ENCODE measurements at regions not wholly inside any gene's neighbourhood (a gene's known extent, or its start where the extent isn't known, plus 50 kb on each side); places are given as distances from the start of the nearest gene placed in this dataset.

DNA sequence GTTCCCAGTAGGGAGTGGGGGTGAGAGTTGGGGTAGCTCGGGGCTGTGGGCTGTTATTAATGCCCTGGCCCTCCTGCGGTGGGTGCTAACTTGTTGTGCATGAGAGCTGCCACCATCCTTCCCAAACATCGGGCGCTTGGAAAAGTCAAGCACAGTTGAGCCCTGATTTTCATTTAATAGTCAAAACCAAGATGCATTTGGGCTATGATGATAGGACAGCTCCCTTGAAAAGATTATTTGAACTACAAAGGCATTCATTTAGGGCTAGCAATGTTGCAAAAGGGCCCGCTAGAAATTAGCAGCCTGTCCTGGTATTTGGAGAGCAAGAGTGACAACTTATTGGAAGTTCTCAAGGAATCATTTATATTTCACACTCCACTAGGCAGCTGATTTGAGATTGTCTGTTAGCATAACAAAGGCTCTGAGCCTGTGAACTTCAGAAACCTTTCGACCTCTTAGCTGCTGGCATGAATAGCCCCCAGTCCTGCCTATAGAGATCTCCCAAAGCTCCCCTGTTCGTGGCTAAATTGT lies 128.2 kb upstream of the TMEM161B start (continued):
- TF ChIP-seq, protein P1, sequence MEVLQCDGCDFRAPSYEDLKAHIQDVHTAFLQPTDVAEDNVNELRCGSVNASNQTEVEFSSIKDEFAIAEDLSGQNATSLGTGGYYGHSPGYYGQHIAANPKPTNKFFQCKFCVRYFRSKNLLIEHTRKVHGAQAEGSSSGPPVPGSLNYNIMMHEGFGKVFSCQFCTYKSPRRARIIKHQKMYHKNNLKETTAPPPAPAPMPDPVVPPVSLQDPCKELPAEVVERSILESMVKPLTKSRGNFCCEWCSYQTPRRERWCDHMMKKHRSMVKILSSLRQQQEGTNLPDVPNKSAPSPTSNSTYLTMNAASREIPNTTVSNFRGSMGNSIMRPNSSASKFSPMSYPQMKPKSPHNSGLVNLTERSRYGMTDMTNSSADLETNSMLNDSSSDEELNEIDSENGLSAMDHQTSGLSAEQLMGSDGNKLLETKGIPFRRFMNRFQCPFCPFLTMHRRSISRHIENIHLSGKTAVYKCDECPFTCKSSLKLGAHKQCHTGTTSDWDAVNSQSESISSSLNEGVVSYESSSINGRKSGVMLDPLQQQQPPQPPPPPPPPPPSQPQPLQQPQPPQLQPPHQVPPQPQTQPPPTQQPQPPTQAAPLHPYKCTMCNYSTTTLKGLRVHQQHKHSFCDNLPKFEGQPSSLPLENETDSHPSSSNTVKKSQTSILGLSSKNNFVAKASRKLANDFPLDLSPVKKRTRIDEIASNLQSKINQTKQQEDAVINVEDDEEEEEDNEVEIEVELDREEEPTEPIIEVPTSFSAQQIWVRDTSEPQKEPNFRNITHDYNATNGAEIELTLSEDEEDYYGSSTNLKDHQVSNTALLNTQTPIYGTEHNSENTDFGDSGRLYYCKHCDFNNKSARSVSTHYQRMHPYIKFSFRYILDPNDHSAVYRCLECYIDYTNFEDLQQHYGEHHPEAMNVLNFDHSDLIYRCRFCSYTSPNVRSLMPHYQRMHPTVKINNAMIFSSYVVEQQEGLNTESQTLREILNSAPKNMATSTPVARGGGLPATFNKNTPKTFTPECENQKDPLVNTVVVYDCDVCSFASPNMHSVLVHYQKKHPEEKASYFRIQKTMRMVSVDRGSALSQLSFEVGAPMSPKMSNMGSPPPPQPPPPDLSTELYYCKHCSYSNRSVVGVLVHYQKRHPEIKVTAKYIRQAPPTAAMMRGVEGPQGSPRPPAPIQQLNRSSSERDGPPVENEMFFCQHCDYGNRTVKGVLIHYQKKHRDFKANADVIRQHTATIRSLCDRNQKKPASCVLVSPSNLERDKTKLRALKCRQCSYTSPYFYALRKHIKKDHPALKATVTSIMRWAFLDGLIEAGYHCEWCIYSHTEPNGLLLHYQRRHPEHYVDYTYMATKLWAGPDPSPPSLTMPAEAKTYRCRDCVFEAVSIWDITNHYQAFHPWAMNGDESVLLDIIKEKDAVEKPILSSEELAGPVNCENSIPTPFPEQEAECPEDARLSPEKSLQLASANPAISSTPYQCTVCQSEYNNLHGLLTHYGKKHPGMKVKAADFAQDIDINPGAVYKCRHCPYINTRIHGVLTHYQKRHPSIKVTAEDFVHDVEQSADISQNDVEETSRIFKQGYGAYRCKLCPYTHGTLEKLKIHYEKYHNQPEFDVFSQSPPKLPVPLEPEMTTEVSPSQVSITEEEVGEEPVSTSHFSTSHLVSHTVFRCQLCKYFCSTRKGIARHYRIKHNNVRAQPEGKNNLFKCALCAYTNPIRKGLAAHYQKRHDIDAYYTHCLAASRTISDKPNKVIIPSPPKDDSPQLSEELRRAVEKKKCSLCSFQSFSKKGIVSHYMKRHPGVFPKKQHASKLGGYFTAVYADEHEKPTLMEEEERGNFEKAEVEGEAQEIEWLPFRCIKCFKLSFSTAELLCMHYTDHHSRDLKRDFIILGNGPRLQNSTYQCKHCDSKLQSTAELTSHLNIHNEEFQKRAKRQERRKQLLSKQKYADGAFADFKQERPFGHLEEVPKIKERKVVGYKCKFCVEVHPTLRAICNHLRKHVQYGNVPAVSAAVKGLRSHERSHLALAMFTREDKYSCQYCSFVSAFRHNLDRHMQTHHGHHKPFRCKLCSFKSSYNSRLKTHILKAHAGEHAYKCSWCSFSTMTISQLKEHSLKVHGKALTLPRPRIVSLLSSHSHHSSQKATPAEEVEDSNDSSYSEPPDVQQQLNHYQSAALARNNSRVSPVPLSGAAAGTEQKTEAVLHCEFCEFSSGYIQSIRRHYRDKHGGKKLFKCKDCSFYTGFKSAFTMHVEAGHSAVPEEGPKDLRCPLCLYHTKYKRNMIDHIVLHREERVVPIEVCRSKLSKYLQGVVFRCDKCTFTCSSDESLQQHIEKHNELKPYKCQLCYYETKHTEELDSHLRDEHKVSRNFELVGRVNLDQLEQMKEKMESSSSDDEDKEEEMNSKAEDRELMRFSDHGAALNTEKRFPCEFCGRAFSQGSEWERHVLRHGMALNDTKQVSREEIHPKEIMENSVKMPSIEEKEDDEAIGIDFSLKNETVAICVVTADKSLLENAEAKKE (CRISPR knock-in tag; IDR thresholded peaks at IDR 0.05): no peak
- no peak for TF ChIP-seq NANOG (IDR thresholded peaks at IDR 0.05; ENCODE audit: borderline replicate concordance)
- no peak for TF ChIP-seq CREB1 (CRISPR knock-in tag; IDR thresholded peaks at IDR 0.05; ENCODE audit: low read depth)
- no peak for TF ChIP-seq POLR2AphosphoS5 (IDR thresholded peaks at IDR 0.05; ENCODE audit: low read depth)
- TF ChIP-seq STAT1 (IDR thresholded peaks at IDR 0.05; ENCODE audit: unreplicated experiment): no peak
- TF ChIP-seq ZNF114 (CRISPR knock-in tag; IDR thresholded peaks at IDR 0.05): no peak
- TF ChIP-seq, protein P2, sequence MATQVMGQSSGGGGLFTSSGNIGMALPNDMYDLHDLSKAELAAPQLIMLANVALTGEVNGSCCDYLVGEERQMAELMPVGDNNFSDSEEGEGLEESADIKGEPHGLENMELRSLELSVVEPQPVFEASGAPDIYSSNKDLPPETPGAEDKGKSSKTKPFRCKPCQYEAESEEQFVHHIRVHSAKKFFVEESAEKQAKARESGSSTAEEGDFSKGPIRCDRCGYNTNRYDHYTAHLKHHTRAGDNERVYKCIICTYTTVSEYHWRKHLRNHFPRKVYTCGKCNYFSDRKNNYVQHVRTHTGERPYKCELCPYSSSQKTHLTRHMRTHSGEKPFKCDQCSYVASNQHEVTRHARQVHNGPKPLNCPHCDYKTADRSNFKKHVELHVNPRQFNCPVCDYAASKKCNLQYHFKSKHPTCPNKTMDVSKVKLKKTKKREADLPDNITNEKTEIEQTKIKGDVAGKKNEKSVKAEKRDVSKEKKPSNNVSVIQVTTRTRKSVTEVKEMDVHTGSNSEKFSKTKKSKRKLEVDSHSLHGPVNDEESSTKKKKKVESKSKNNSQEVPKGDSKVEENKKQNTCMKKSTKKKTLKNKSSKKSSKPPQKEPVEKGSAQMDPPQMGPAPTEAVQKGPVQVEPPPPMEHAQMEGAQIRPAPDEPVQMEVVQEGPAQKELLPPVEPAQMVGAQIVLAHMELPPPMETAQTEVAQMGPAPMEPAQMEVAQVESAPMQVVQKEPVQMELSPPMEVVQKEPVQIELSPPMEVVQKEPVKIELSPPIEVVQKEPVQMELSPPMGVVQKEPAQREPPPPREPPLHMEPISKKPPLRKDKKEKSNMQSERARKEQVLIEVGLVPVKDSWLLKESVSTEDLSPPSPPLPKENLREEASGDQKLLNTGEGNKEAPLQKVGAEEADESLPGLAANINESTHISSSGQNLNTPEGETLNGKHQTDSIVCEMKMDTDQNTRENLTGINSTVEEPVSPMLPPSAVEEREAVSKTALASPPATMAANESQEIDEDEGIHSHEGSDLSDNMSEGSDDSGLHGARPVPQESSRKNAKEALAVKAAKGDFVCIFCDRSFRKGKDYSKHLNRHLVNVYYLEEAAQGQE (IDR thresholded peaks at IDR 0.05; ENCODE audit: unreplicated experiment): no peak
- TF ChIP-seq, protein P3, sequence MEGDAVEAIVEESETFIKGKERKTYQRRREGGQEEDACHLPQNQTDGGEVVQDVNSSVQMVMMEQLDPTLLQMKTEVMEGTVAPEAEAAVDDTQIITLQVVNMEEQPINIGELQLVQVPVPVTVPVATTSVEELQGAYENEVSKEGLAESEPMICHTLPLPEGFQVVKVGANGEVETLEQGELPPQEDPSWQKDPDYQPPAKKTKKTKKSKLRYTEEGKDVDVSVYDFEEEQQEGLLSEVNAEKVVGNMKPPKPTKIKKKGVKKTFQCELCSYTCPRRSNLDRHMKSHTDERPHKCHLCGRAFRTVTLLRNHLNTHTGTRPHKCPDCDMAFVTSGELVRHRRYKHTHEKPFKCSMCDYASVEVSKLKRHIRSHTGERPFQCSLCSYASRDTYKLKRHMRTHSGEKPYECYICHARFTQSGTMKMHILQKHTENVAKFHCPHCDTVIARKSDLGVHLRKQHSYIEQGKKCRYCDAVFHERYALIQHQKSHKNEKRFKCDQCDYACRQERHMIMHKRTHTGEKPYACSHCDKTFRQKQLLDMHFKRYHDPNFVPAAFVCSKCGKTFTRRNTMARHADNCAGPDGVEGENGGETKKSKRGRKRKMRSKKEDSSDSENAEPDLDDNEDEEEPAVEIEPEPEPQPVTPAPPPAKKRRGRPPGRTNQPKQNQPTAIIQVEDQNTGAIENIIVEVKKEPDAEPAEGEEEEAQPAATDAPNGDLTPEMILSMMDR (conservative IDR thresholded peaks at IDR 0.05; ENCODE audit: low read depth in 2 of 2): no peak
- no peak for TF ChIP-seq ZNF331 (CRISPR knock-in tag; IDR thresholded peaks at IDR 0.05; ENCODE audit: low read depth)
- TF ChIP-seq EZH2phosphoT487 (IDR thresholded peaks at IDR 0.05; ENCODE audit: unreplicated experiment): no peak
- TF ChIP-seq EZH2 (IDR thresholded peaks at IDR 0.05; ENCODE audit: low read depth, unreplicated experiment): no peak

All from GM23338 (cell line).